AG10803 (cell line): ENCODE measurements at regions not wholly inside any gene's neighbourhood (a gene's known extent, or its start where the extent isn't known, plus 50 kb on each side); places are given as distances from the start of the nearest gene placed in this dataset.

Experiments
- DNase-seq: peaks from one replicate; pipeline ENCODE4 v3.0.0; 2010; ENCODE audit warnings: low read depth
- H3K4me3 ChIP-seq: 2 replicates; pipeline ENCODE4 v1.5.1; 2011; ENCODE audit warnings: mild to moderate bottlenecking, low read length, control low read depth
- TF ChIP-seq, protein P1 (sequence below): conservative IDR thresholded peaks from 2 replicates; pipeline ENCODE4 v1.5.1; 2011; ENCODE audit warnings: mild to moderate bottlenecking, low read length, control low read depth, inconsistent platforms

DNA sequence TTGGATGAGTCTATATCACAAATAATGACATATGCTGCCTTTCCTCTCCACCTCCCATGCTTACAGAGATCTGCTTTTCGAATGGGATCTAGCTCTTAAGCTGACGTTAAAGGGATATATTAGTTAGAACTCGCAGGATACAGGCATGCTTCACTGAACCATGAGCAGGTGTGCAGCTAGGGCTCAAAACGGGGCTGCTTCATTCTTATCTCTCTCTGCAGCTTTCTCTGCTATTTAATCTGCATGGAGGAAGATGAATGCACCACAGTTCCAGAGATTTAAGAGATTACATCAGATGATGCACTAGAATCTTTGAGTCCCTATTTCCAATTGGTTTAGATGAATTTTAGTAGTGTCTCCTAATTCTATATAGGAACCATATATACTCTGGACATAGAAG is 327.0 kb downstream of the RAD51AP2 start:
- DNase-seq, result no peak
- TF ChIP-seq, protein P1, sequence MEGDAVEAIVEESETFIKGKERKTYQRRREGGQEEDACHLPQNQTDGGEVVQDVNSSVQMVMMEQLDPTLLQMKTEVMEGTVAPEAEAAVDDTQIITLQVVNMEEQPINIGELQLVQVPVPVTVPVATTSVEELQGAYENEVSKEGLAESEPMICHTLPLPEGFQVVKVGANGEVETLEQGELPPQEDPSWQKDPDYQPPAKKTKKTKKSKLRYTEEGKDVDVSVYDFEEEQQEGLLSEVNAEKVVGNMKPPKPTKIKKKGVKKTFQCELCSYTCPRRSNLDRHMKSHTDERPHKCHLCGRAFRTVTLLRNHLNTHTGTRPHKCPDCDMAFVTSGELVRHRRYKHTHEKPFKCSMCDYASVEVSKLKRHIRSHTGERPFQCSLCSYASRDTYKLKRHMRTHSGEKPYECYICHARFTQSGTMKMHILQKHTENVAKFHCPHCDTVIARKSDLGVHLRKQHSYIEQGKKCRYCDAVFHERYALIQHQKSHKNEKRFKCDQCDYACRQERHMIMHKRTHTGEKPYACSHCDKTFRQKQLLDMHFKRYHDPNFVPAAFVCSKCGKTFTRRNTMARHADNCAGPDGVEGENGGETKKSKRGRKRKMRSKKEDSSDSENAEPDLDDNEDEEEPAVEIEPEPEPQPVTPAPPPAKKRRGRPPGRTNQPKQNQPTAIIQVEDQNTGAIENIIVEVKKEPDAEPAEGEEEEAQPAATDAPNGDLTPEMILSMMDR, result no peak
- H3K4me3 ChIP-seq, result no peak overlapping the region

DNA sequence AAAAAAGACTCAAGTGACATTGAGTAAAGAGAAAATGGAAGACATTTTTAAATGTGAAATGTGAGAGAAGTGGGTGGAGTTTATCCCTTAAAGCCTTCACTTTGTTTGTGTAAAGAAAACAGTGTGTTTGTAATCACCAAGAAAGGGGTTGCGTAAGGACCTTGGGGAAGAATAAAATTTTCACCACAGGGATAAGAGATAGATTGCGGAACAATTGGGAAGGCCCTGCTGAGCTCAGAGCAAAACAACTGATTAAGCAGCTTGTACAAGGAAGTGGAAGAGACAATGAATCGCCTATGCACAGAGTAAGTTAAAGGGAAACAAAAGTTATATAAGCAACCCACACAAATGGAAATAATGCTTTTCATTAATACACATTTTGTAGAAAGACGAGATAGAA is 327.7 kb downstream of the RAD51AP2 start:
- DNase-seq, result no peak
- H3K4me3 ChIP-seq, result no peak overlapping the region
- TF ChIP-seq, protein P1, result no peak

DNA sequence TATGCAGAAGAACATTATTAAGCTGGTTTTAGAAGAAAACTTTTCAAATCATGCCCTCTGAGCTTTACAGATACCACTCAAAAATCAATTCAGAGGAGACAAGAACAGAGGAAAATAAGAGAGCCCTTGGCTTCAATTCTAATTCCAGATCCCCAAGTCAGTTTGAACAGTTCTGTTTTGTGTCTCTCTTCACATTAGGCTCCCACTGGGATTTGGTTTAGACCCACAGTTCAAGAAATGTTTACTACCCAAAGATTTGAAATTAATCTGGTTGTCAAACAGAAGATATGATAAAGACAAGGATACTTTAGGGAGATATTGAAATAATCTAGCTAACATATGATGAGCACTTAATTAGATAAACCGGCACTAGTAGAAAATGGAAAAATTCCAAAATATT is 329.5 kb downstream of the RAD51AP2 start:
- H3K4me3 ChIP-seq, result no peak overlapping the region
- TF ChIP-seq, protein P1, result no peak

DNA sequence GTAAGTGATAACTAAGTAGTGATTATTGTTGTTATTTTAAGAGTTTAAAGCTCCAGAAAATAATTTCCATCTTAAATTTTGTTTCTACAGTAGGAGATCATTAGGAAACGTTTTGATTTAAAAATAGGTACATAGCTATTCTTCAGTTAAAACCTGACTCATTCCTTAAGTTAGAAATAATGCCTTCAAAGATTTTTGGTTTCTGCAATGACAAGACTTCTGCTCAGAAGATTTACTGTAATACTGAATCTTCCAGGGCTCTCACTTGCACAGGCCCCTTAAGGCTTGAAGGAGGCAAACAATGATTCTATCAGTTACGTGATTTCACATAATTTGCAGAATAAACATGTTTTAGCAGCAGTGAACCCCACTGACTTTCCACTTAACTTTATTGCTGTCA is 333.7 kb downstream of the RAD51AP2 start:
- no peak for DNase-seq
- no peak overlapping the region for H3K4me3 ChIP-seq
- TF ChIP-seq, protein P1, result no peak

More for the DNA sequence above, 329.5 kb downstream of the RAD51AP2 start:
- no peak for DNase-seq

DNA sequence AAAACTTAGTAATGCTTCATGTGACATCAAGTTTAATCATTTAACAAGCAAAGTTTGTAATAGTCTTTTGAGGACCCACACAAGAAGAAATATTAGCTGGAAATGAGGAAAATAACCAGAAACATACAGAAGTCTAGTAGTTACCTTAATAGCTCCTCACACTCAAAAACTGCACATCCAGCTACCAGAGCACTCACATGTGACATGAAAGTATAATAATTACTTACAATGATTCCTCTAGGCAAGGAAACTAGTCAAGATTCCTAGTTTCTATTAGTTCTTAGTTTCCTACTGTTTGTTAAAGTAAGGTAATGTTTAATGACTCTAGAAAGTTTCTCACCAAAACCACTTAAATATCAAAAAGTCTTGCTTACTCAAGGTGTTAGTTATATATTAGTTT is 335.8 kb downstream of the RAD51AP2 start:
- no peak overlapping the region for H3K4me3 ChIP-seq
- no peak for DNase-seq
- TF ChIP-seq, protein P1, result no peak

DNA sequence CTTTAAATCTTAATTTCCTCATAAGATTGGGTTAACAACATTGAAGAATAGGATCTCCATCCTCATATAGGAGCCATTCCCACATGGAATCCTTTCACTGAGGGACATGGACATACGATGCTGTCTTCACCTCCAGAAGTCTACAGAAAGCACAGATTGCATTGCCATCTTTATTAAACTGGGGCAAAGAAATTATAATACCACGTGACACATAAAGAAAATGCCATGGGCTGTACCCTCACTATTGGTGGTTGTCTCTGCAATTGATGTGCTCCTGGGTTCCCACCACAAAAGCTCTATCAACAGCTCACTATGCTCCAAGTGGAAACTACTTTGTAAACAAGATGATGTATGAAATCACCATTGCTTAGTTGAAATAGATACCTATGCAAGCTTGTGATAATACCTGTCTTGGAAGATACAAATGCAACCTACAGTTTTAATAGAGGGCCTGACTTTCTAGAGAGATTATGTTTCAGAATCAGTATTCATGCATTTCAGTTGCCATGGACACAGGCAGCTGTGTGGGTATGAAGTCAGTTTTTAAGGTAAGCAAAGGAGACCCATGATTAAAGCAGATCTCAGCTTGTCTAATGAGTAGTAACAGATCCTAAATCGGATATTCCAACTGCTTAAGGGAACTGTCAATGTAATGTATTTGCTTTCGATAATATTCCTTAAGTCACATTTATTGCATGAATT is 337.0 kb downstream of the RAD51AP2 start:
- TF ChIP-seq, protein P1, result no peak
- no peak overlapping the region for H3K4me3 ChIP-seq
- no peak for DNase-seq

DNA sequence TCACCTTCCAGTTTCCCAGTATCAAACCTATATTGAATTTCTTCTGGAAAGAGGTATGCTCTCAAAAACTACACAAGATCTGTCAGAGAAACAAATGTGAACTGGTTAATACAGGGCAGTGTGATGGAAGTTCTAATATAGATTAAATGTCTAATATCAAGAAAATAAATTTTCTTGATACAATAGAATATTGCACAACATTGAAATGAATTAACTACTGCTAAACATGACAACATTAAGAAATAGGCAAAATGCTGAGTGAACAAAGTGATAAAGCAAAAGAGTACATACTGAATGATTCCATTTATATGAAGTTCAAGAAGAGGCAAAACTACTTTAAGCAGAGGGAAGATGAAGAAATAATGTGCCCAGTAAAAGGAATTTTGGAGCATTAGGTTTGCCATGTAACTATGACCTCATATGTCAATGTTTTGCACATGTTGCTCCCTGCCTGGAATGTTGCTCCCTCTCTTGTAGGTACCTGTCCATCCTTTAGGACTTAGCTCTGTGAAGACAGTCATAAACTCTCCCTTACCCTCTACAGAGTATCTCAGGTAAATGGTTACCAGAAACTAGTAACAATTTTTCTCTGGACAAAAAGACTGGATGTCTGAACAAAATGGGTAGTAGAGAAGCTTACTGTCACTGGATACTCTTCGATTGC is 339.0 kb downstream of the RAD51AP2 start:
- DNase-seq, result no peak
- no peak overlapping the region for H3K4me3 ChIP-seq
- TF ChIP-seq, protein P1, result no peak
